GM12873 (cell line): ENCODE measurements at regions not wholly inside any gene's neighbourhood (a gene's known extent, or its start where the extent isn't known, plus 50 kb on each side); places are given as distances from the start of the nearest gene placed in this dataset.

Source experiments
- TF ChIP-seq, protein P1 (sequence below): IDR thresholded peaks from 2 replicates; pipeline ENCODE4 v1.5.1; 2012; ENCODE audit warnings: low read depth, mild to moderate bottlenecking, moderate library complexity, low read length, control low read depth; ENCODE audit not compliant: insufficient read depth; ENCODE audit errors: missing control alignments

DNA sequence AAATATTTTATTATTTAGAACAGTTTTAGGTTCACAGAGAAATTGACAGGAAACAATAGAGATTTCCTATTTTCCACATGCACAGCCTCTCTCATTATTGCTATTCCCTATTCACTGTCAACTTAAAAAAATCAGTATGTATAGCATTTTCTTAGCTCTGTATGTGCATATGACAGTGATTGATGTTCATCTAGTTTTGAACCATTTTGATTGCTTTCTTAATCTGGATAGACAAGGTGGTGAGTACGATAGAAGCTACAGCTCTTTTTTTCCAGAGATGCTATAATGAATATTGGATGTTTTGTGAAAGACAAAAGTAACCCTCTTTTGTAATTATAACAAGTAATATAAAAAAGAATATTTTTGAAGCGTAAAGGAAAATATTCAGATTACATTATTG is 201.2 kb upstream of the ARRDC3 start:
- TF ChIP-seq, protein P1, sequence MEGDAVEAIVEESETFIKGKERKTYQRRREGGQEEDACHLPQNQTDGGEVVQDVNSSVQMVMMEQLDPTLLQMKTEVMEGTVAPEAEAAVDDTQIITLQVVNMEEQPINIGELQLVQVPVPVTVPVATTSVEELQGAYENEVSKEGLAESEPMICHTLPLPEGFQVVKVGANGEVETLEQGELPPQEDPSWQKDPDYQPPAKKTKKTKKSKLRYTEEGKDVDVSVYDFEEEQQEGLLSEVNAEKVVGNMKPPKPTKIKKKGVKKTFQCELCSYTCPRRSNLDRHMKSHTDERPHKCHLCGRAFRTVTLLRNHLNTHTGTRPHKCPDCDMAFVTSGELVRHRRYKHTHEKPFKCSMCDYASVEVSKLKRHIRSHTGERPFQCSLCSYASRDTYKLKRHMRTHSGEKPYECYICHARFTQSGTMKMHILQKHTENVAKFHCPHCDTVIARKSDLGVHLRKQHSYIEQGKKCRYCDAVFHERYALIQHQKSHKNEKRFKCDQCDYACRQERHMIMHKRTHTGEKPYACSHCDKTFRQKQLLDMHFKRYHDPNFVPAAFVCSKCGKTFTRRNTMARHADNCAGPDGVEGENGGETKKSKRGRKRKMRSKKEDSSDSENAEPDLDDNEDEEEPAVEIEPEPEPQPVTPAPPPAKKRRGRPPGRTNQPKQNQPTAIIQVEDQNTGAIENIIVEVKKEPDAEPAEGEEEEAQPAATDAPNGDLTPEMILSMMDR = no peak

DNA sequence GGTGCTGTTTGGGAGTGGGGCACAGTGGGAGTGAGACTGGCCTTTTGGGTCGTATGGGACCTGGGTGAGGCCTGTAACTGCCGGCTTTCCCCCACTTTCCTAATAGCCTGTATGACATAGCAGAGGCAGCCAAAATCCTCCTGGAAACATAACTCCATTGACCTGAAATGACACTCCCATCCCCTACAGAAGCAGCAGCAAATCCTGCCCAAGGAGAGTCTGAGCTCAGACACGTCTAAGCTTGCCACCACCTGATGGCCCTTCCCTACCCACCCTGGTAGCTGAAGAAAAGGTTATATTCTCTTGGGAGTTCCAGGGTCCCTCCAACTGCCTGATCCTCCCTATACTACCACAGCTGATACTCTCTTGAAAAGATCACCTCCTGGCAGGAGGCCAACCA is 179.8 kb upstream of the ARRDC3 start:
- TF ChIP-seq, protein P1 = no peak

DNA sequence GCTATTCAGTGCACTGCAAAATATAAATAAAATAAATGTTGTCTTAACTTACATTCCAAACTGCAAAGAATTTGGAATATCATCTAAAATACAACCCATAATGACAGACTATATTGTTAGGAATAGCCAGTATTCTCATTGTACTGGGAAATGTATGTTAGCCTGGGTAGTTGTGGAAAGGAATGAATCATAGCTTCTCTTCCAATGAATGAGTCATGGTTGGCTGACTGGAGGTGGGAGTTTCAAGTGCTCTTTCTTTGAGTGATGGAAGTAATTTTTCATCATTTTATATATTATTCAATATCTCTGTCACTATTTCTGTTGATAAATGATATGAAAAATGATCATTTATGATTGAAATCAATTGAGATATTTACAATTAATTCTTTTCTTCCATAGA is 158.6 kb upstream of the ARRDC3 start:
- TF ChIP-seq, protein P1 = no peak

DNA sequence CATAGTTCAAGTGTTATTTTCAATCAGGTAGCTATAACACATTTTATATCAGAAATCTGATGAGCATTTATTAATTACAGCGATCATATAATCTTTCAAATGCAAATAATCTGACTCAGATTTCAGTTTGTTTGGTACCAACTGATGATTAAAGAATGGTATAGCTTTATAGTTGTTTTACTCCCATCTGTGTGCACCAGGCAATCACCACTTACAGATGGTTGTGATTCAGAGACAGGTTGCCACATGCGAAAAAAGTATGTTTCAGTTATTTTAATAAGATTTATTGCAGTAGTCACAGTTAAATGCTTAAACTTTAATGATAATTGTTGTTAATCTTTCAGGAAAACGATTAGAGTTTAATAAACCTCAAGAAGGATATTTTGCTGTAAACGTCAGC is 155.1 kb upstream of the ARRDC3 start:
- TF ChIP-seq, protein P1 = no peak

DNA sequence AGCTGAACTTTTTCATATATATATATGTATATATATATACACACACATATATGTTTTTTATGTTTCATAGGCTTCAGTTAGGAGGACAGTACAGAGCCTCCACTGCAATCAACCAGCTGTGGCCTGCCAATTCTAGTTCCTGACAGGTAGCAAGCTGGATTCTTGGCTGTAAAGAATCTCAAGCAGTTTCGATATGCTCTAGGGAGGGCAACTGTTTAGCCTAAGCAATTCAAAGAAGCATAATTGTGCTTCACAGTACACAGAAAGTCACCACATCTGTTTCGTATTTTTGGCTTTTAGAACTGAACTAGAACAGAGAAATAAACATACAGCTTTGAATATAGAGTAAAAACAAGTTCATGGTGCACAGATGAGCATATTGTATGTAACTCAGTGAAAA is 152.4 kb upstream of the ARRDC3 start:
- TF ChIP-seq, protein P1 = no peak

DNA sequence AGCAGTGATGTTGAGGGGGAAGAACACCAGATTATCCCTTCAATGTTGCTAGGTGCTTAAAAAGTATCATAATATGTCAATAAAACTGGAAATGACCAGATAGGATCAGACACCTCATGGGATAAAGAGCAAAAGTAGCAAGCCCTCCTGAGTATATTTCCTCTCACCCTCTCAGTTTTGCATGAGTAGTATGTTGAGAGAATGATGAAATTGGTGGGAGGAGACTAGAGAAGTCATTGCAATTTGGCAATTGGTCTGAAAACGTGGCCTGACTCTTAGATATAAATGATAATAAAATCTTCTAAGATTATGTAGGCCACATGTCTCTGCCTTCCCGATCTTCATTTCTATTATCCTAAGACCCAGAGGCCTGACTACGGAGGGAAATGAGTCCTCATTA is 151.2 kb upstream of the ARRDC3 start:
- TF ChIP-seq, protein P1 = no peak

DNA sequence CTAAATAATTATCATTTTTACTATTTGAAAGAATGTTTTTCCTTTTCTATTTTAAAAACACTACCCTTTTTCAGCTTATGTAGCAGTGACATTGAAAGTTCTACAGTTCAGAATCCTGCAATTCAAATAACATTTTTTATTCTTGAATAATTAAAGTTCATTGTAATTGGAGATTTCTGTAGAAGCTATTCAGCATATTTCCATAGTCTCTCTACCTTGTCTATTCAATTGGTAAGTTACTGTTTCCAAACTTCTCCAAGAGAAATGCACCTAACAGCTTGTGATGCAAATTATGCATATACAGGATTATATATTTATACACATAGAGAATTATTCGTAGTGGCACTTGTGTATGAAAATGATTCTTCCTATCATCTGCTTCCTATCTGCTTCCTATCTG is 149.7 kb upstream of the ARRDC3 start:
- TF ChIP-seq, protein P1 = no peak
